Lung (tissue), 11 donors: ENCODE measurements at regions not wholly inside any gene's neighbourhood (a gene's known extent, or its start where the extent isn't known, plus 50 kb on each side); places are given as distances from the start of the nearest gene placed in this dataset.

Source experiments
- ATAC-seq: fragments of 200-7000 bp; cut with Tn5 transposase; one replicate; pipeline ENCODE4 v1.9.1; 2020; ENCODE audit warnings: moderate number of reproducible peaks; ENCODE audit not compliant: insufficient read depth, low FRiP score
- DNase-seq, 3 donors: peaks; one replicate each; pipeline ENCODE4 v3.0.0-alpha.2; 2013 to 2017
- H3K27ac ChIP-seq, 2 donors: one replicate each; pipeline ENCODE4 v1.5.1; 2013; ENCODE audit warnings: mild to moderate bottlenecking in 2 of 2, moderate library complexity in 2 of 2, control low read depth in 1 of 2, inconsistent platforms in 1 of 2, low read depth in 1 of 2, low read length in 1 of 2
- H3K27me3 ChIP-seq, 3 donors: one replicate each; pipeline ENCODE4 v1.5.1; 2013; ENCODE audit warnings: low read length in 2 of 3; ENCODE audit not compliant: control insufficient read depth in 3 of 3, insufficient read depth in 3 of 3
- H3K36me3 ChIP-seq, 4 donors: one replicate each; pipeline ENCODE4 v1.5.1; 2013; ENCODE audit warnings: low read length in 4 of 4, mild to moderate bottlenecking in 1 of 4, moderate library complexity in 1 of 4; ENCODE audit not compliant: control insufficient read depth in 4 of 4, insufficient read depth in 4 of 4
- H3K4me1 ChIP-seq, 5 donors: one replicate each; pipeline ENCODE4 v1.5.1; 2013; ENCODE audit warnings: low read length in 5 of 5, mild to moderate bottlenecking in 2 of 5, moderate library complexity in 1 of 5; ENCODE audit not compliant: control insufficient read depth in 5 of 5, insufficient read depth in 5 of 5
- H3K4me3 ChIP-seq: one replicate; pipeline ENCODE4 v1.5.1; 2013; ENCODE audit warnings: mild to moderate bottlenecking, control low read depth, moderate library complexity
- H3K9ac ChIP-seq, 2 donors: one replicate each; pipeline ENCODE4 v1.5.1; 2013; ENCODE audit warnings: low read length in 2 of 2, control low read depth in 1 of 2; ENCODE audit not compliant: insufficient read depth in 1 of 2
- H3K9me3 ChIP-seq, 4 donors: one replicate each; pipeline ENCODE4 v1.5.1; 2013; ENCODE audit warnings: low read length in 3 of 4, mild to moderate bottlenecking in 1 of 4, moderate library complexity in 1 of 4; ENCODE audit not compliant: control insufficient read depth in 4 of 4, insufficient read depth in 3 of 4
- CTCF ChIP-seq: IDR thresholded peaks from 2 replicates; pipeline ENCODE4 v1.5.1; 2012; ENCODE audit warnings: mild to moderate bottlenecking; ENCODE audit errors: control extremely low read depth, extremely low read depth
- WGBS, 2 donors: extraction: QIAGEN DNeasy Blood & Tissue Kit; methylation state at CpG; one replicate each; pipeline ENCODE4 v1.1.7; 2013; 5-methylcytosine and 5-hydroxymethylcytosine counted together
- donor health status: control.
- donor health status: control.
- donor health status: Bipolar disorder and iron deficiency.
- donor health status: healthy.
- donor health status: DM: yes; HTN: yes; CAD: no.

- no peaks in the 10 kb centered on the region for H3K36me3 ChIP-seq
- WGBS, 2 donors, result 87 to 91% methylated on average over 6 of the region's 6 CpGs
- no peak for DNase-seq
- no peak for TF ChIP-seq CTCF
- H3K9me3 ChIP-seq, result no peaks in the 10 kb centered on the region
- no peak overlapping the region for H3K27ac ChIP-seq
- no peak for ATAC-seq
- H3K4me1 ChIP-seq, result peaks cover 0 to 2% (median 0%) of the 10 kb centered on the region in 5 donors
- no peak overlapping the region for H3K9ac ChIP-seq
- no peak overlapping the region for H3K4me3 ChIP-seq
- H3K27me3 ChIP-seq, result peaks cover 0 to 5% (median 0%) of the 10 kb centered on the region in 3 donors
Observed at GRCh38 chr1:243940451-243940850, 90.4 kb upstream of the AKT3 start.

- H3K9ac ChIP-seq, result no peak overlapping the region
- H3K9me3 ChIP-seq, result no peaks in the 10 kb centered on the region
- H3K27me3 ChIP-seq, result peaks cover 0 to 5% (median 0%) of the 10 kb centered on the region in 3 donors
- WGBS, 2 donors, result 59 to 74% methylated on average over 3 of the region's 3 CpGs
- TF ChIP-seq CTCF, result no peak
- H3K4me1 ChIP-seq, result no peaks in the 10 kb centered on the region
- no peak overlapping the region for H3K4me3 ChIP-seq
- H3K27ac ChIP-seq, result no peak overlapping the region
- ATAC-seq, result no peak
- DNase-seq, result no peak
- H3K36me3 ChIP-seq, result no peaks in the 10 kb centered on the region
Observed at GRCh38 chr1:243939167-243939848, 89.3 kb upstream of the AKT3 start.

DNA sequence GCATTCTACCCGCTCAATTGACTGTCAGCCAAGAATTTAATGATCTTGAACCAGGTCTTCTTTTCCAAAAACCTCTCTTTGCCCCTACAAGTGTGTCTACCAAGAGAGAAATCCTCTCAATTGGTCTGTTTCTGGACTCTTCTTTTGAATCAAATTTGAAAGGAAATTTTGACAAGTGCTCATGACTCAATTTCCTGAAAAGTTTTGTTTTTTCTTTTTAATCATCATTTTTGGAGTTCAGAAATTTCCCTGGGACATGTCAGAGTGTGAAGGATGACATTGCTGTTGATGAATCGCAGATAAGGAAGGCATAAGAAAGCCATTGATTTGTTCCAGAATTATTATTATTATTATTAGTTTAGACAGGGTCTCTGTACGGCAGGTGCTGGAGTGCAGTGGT, 88.2 kb upstream of the AKT3 start:
- WGBS, 2 donors, result 85 to 93% methylated on average over 3 of the region's 3 CpGs
- Histone ChIP-seq H3K4me1 (no peaks in the 10 kb centered on the region), H3K4me3 (no peak overlapping the region), H3K27me3 (peaks cover 0 to 3% (median 0%) of the 10 kb centered on the region in 3 donors), H3K9ac (no peak overlapping the region), H3K27ac (no peak overlapping the region), H3K36me3 (no peaks in the 10 kb centered on the region), H3K9me3 (no peaks in the 10 kb centered on the region)
- no peak for DNase-seq
- ATAC-seq, result no peak
- TF ChIP-seq CTCF, result no peak

GRCh38 chr1:243933495-243933894, 83.5 kb upstream of the AKT3 start:
- H3K9me3 ChIP-seq, result no peaks in the 10 kb centered on the region
- no peak for DNase-seq
- peaks cover 0 to 4% (median 2%) of the 10 kb centered on the region in 3 donors for H3K27me3 ChIP-seq
- no peak overlapping the region for H3K4me3 ChIP-seq
- no peaks in the 10 kb centered on the region for H3K36me3 ChIP-seq
- 50 to 88% methylated on average over 4 of the region's 4 CpGs for WGBS, 2 donors
- H3K4me1 ChIP-seq, result no peaks in the 10 kb centered on the region
- ATAC-seq, result no peak
- H3K9ac ChIP-seq, result no peak overlapping the region
- H3K27ac ChIP-seq, result no peak overlapping the region
- TF ChIP-seq CTCF, result no peak
